Amniotic stem cell (primary cell): ENCODE measurements at regions not wholly inside any gene's neighbourhood (a gene's known extent, or its start where the extent isn't known, plus 50 kb on each side); places are given as distances from the start of the nearest gene placed in this dataset.

Experiments used
- DNase-seq: peaks from one replicate; lab custom pipeline; 2025; lab: John Stamatoyannopoulos, UW

GRCh38 chr2:94939349-94939748, 68.1 kb downstream of the TEKT4 start:
- DNase-seq = no peak

- DNase-seq = no peak
Observed at GRCh38 chr2:94947097-94948016, 76.1 kb downstream of the TEKT4 start.

GRCh38 chr2:94955702-94956101, 69.8 kb upstream of the MAL start:
- DNase-seq = no peak

GRCh38 chr2:94956797-94957391, 68.6 kb upstream of the MAL start:
- peak; percentile 33 for DNase-seq

- no peak for DNase-seq
Observed at GRCh38 chr2:94958245-94958644, 67.3 kb upstream of the MAL start.

GRCh38 chr2:94960266-94960665, 65.2 kb upstream of the MAL start:
- DNase-seq = no peak

- no peak for DNase-seq
Observed at GRCh38 chr2:94960751-94961150, 64.8 kb upstream of the MAL start.

GRCh38 chr2:94964193-94964592, 61.3 kb upstream of the MAL start:
- no peak for DNase-seq

GRCh38 chr2:94966689-94967088, 58.8 kb upstream of the MAL start:
- DNase-seq = no peak

- no peak for DNase-seq
Observed at GRCh38 chr2:94970353-94970752, 55.2 kb upstream of the MAL start.
